DND-41 (cell line): ENCODE measurements at regions not wholly inside any gene's neighbourhood (a gene's known extent, or its start where the extent isn't known, plus 50 kb on each side); places are given as distances from the start of the nearest gene placed in this dataset.

Source experiments
- CTCF ChIP-seq: IDR thresholded peaks from 2 replicates; pipeline ENCODE4 v1.5.1; 2012; ENCODE audit warnings: borderline replicate concordance, low read length, moderate library complexity, mild to moderate bottlenecking; ENCODE audit not compliant: poor library complexity, severe bottlenecking; ENCODE audit errors: extremely low read depth
- EZH2 ChIP-seq: IDR thresholded peaks from 3 replicates; pipeline ENCODE4 v1.6.1; 2012; ENCODE audit warnings: borderline replicate concordance, low read depth, mild to moderate bottlenecking, moderate library complexity, low read length, inconsistent platforms; ENCODE audit not compliant: severe bottlenecking

GRCh38 chr4:19969492-19969891 is 282.2 kb upstream of the SLIT2 start:
- TF ChIP-seq CTCF (no peak), EZH2 (no peak)
